ENCODE measurements at regions not wholly inside any gene's neighbourhood (a gene's known extent, or its start where the extent isn't known, plus 50 kb on each side); places are given as distances from the start of the nearest gene placed in this dataset.

DNA sequence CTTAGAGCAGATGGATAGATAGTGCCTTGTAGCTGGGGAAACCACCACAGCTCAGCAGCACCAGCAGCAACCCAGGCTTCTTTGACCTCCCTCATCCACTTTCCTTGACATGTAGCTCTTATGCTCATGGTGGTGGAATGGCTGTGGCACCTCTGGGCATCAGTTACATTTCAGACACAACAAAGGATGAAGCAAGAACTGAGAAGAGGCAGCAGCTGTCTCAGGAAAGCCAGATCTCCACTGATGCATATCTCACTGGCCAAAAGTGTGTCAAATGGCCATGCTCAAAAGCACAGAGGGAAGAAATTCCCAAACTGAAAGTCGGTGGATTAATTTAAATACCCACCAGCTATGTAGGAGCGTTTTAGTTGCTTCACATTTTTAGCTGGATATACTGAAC is 671.4 kb upstream of the SALL1 start:
- H3F3A ChIP-seq (replicated peaks; ENCODE audit: low read depth): no peaks in the 10 kb centered on the region
- H2AFZ ChIP-seq: 0 out of 2 replicates have a peak overlapping the region, but pooled peaks have one; percentile 30
- ATAC-seq (no peak), DNase-seq (ENCODE audit: low spot score) (no peak)
- H3K9me3 Mint-ChIP-seq: no peaks in the 10 kb centered on the region
- no peaks in the 10 kb centered on the region for H3K36me3 ChIP-seq (ENCODE audit: insufficient read depth)
- no peak overlapping the region for H3K4me2 ChIP-seq
- H3K27ac ChIP-seq (ENCODE audit: low read depth): no peak overlapping the region
- no peaks in the 10 kb centered on the region for H3K79me2 ChIP-seq (replicated peaks; ENCODE audit: insufficient read depth)
- peaks cover 6% of the 10 kb centered on the region for H3K4me1 Mint-ChIP-seq
- H3K27me3 ChIP-seq (ENCODE audit: insufficient read depth): no peaks in the 10 kb centered on the region
- H3K27me3 Mint-ChIP-seq (ENCODE audit: insufficient read depth, low read depth, poor library complexity): peaks cover 2% of the 10 kb centered on the region
- H3K9me2 ChIP-seq (ENCODE audit: insufficient read depth): no peaks in the 10 kb centered on the region
- no peaks in the 10 kb centered on the region for H4K20me1 ChIP-seq (replicated peaks; ENCODE audit: insufficient read depth)
- H3K36me3 Mint-ChIP-seq (ENCODE audit: low read depth): no peaks in the 10 kb centered on the region
- no peak overlapping the region for H3K4me3 Mint-ChIP-seq
- H3K4me1 ChIP-seq (ENCODE audit: insufficient read depth): no peaks in the 10 kb centered on the region
- TF ChIP-seq, protein P1, sequence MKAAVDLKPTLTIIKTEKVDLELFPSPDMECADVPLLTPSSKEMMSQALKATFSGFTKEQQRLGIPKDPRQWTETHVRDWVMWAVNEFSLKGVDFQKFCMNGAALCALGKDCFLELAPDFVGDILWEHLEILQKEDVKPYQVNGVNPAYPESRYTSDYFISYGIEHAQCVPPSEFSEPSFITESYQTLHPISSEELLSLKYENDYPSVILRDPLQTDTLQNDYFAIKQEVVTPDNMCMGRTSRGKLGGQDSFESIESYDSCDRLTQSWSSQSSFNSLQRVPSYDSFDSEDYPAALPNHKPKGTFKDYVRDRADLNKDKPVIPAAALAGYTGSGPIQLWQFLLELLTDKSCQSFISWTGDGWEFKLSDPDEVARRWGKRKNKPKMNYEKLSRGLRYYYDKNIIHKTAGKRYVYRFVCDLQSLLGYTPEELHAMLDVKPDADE (IDR thresholded peaks at IDR 0.05): no peak
- no peak for TF ChIP-seq NANOG (IDR thresholded peaks at IDR 0.05; ENCODE audit: borderline replicate concordance)
- TF ChIP-seq, protein P2, sequence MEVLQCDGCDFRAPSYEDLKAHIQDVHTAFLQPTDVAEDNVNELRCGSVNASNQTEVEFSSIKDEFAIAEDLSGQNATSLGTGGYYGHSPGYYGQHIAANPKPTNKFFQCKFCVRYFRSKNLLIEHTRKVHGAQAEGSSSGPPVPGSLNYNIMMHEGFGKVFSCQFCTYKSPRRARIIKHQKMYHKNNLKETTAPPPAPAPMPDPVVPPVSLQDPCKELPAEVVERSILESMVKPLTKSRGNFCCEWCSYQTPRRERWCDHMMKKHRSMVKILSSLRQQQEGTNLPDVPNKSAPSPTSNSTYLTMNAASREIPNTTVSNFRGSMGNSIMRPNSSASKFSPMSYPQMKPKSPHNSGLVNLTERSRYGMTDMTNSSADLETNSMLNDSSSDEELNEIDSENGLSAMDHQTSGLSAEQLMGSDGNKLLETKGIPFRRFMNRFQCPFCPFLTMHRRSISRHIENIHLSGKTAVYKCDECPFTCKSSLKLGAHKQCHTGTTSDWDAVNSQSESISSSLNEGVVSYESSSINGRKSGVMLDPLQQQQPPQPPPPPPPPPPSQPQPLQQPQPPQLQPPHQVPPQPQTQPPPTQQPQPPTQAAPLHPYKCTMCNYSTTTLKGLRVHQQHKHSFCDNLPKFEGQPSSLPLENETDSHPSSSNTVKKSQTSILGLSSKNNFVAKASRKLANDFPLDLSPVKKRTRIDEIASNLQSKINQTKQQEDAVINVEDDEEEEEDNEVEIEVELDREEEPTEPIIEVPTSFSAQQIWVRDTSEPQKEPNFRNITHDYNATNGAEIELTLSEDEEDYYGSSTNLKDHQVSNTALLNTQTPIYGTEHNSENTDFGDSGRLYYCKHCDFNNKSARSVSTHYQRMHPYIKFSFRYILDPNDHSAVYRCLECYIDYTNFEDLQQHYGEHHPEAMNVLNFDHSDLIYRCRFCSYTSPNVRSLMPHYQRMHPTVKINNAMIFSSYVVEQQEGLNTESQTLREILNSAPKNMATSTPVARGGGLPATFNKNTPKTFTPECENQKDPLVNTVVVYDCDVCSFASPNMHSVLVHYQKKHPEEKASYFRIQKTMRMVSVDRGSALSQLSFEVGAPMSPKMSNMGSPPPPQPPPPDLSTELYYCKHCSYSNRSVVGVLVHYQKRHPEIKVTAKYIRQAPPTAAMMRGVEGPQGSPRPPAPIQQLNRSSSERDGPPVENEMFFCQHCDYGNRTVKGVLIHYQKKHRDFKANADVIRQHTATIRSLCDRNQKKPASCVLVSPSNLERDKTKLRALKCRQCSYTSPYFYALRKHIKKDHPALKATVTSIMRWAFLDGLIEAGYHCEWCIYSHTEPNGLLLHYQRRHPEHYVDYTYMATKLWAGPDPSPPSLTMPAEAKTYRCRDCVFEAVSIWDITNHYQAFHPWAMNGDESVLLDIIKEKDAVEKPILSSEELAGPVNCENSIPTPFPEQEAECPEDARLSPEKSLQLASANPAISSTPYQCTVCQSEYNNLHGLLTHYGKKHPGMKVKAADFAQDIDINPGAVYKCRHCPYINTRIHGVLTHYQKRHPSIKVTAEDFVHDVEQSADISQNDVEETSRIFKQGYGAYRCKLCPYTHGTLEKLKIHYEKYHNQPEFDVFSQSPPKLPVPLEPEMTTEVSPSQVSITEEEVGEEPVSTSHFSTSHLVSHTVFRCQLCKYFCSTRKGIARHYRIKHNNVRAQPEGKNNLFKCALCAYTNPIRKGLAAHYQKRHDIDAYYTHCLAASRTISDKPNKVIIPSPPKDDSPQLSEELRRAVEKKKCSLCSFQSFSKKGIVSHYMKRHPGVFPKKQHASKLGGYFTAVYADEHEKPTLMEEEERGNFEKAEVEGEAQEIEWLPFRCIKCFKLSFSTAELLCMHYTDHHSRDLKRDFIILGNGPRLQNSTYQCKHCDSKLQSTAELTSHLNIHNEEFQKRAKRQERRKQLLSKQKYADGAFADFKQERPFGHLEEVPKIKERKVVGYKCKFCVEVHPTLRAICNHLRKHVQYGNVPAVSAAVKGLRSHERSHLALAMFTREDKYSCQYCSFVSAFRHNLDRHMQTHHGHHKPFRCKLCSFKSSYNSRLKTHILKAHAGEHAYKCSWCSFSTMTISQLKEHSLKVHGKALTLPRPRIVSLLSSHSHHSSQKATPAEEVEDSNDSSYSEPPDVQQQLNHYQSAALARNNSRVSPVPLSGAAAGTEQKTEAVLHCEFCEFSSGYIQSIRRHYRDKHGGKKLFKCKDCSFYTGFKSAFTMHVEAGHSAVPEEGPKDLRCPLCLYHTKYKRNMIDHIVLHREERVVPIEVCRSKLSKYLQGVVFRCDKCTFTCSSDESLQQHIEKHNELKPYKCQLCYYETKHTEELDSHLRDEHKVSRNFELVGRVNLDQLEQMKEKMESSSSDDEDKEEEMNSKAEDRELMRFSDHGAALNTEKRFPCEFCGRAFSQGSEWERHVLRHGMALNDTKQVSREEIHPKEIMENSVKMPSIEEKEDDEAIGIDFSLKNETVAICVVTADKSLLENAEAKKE (CRISPR knock-in tag; IDR thresholded peaks at IDR 0.05): no peak
- TF ChIP-seq EZH2 (IDR thresholded peaks at IDR 0.05; ENCODE audit: low read depth, unreplicated experiment): no peak
- TF ChIP-seq, protein P3, sequence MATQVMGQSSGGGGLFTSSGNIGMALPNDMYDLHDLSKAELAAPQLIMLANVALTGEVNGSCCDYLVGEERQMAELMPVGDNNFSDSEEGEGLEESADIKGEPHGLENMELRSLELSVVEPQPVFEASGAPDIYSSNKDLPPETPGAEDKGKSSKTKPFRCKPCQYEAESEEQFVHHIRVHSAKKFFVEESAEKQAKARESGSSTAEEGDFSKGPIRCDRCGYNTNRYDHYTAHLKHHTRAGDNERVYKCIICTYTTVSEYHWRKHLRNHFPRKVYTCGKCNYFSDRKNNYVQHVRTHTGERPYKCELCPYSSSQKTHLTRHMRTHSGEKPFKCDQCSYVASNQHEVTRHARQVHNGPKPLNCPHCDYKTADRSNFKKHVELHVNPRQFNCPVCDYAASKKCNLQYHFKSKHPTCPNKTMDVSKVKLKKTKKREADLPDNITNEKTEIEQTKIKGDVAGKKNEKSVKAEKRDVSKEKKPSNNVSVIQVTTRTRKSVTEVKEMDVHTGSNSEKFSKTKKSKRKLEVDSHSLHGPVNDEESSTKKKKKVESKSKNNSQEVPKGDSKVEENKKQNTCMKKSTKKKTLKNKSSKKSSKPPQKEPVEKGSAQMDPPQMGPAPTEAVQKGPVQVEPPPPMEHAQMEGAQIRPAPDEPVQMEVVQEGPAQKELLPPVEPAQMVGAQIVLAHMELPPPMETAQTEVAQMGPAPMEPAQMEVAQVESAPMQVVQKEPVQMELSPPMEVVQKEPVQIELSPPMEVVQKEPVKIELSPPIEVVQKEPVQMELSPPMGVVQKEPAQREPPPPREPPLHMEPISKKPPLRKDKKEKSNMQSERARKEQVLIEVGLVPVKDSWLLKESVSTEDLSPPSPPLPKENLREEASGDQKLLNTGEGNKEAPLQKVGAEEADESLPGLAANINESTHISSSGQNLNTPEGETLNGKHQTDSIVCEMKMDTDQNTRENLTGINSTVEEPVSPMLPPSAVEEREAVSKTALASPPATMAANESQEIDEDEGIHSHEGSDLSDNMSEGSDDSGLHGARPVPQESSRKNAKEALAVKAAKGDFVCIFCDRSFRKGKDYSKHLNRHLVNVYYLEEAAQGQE (IDR thresholded peaks at IDR 0.05; ENCODE audit: unreplicated experiment): no peak
- TF ChIP-seq EZH2phosphoT487 (IDR thresholded peaks at IDR 0.05; ENCODE audit: unreplicated experiment): no peak
- TF ChIP-seq CREB1 (CRISPR knock-in tag; IDR thresholded peaks at IDR 0.05; ENCODE audit: low read depth): no peak
- no peak for TF ChIP-seq POLR2AphosphoS5 (IDR thresholded peaks at IDR 0.05; ENCODE audit: low read depth)
- no peak for TF ChIP-seq ZNF331 (CRISPR knock-in tag; IDR thresholded peaks at IDR 0.05; ENCODE audit: low read depth)
- no peak for TF ChIP-seq ZNF114 (CRISPR knock-in tag; IDR thresholded peaks at IDR 0.05)
- TF ChIP-seq JUNB (IDR thresholded peaks at IDR 0.05; ENCODE audit: unreplicated experiment): no peak
- no peak for TF ChIP-seq STAT1 (IDR thresholded peaks at IDR 0.05; ENCODE audit: unreplicated experiment)
- TF ChIP-seq, protein P4, sequence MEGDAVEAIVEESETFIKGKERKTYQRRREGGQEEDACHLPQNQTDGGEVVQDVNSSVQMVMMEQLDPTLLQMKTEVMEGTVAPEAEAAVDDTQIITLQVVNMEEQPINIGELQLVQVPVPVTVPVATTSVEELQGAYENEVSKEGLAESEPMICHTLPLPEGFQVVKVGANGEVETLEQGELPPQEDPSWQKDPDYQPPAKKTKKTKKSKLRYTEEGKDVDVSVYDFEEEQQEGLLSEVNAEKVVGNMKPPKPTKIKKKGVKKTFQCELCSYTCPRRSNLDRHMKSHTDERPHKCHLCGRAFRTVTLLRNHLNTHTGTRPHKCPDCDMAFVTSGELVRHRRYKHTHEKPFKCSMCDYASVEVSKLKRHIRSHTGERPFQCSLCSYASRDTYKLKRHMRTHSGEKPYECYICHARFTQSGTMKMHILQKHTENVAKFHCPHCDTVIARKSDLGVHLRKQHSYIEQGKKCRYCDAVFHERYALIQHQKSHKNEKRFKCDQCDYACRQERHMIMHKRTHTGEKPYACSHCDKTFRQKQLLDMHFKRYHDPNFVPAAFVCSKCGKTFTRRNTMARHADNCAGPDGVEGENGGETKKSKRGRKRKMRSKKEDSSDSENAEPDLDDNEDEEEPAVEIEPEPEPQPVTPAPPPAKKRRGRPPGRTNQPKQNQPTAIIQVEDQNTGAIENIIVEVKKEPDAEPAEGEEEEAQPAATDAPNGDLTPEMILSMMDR (conservative IDR thresholded peaks at IDR 0.05; ENCODE audit: low read depth in 2 of 2): no peak
- no peak overlapping the region for H3K4me3 ChIP-seq
- no peak overlapping the region for H3K27ac Mint-ChIP-seq
